ENCODE measurements at regions not wholly inside any gene's neighbourhood (a gene's known extent, or its start where the extent isn't known, plus 50 kb on each side); places are given as distances from the start of the nearest gene placed in this dataset.

GRCh38 chr14:106876711-106877110 lies 1350.3 kb downstream of the TMEM121 start:
- TF ChIP-seq CTCF (IDR thresholded peaks at IDR 0.05) = no peak
- TF ChIP-seq POLR2A (IDR thresholded peaks at IDR 0.05) = no peak
